HG02970 (cell line): ENCODE measurements at regions not wholly inside any gene's neighbourhood (a gene's known extent, or its start where the extent isn't known, plus 50 kb on each side); places are given as distances from the start of the nearest gene placed in this dataset.
A peak's percentile ranks its signal among the peaks of the same experiment; 100 is the strongest.

ENCODE experiments used
- ATAC-seq: cut with Tn5 transposase; IDR thresholded peaks from one replicate; pipeline ENCODE4 v1.9.1; 2021; ENCODE audit warnings: mild to moderate bottlenecking, moderate library complexity, moderate number of reproducible peaks; ENCODE audit not compliant: unreplicated experiment, low FRiP score

GRCh38 chr15:38042707-38043445 is 108.4 kb downstream of the TMCO5A start:
- ATAC-seq: no peak

DNA sequence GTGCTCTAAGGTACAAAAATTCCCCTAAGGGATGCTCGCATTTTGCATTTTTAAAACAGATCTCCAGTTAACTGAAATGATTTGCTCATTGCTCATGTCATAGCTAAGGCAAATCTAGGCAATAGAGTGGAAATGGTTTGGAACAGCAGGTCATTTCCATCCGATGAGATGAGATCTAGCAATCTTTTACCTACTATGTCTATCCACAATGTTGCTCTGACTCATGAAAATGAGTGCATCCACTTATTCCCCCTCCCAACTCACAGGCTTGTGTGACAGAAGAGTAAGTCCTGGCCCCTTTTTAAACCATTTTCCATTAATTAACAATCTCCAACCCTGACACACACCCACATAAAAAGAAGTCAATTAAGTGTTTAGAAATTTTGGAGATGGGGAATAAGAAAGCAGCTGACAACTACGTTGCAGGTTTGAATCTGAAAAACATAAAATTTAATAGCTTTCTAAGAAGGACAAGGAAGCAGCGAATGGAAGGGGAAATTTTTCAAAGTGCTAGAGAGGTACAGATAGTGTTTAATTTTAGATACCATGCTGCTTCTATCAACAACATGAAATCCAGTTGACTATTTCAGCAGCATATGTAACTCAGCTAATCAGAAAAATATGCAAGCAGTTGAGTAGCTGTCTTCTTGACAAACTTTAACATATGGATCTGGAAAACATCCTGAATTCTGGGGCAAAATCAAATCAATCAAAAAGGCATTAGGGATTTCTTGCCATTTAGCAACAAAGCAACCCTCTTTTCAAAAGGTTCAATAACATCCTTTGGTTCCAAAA is 112.0 kb downstream of the TMCO5A start:
- no peak for ATAC-seq

- ATAC-seq: no peak
Measured at GRCh38 chr15:38048001-38048455, 113.6 kb downstream of the TMCO5A start.

DNA sequence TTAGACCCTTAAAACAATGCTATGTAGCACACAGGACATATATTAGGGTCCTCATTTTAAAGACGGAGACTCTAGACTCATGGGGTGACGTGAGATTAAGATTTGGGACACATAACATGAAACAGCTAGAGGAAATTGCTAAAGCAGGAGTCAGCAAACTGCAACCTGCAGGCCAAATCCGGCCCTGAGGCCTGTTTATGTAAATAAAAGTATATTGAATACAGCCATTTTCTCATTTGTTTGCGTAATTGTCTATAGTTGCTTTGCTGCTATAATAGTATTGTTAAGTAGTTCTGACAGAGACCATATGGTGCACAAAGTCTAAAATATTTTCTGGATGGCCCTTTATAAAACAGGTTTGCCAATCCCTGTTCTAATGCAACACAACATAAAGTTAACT is 115.5 kb downstream of the TMCO5A start:
- ATAC-seq: no peak

DNA sequence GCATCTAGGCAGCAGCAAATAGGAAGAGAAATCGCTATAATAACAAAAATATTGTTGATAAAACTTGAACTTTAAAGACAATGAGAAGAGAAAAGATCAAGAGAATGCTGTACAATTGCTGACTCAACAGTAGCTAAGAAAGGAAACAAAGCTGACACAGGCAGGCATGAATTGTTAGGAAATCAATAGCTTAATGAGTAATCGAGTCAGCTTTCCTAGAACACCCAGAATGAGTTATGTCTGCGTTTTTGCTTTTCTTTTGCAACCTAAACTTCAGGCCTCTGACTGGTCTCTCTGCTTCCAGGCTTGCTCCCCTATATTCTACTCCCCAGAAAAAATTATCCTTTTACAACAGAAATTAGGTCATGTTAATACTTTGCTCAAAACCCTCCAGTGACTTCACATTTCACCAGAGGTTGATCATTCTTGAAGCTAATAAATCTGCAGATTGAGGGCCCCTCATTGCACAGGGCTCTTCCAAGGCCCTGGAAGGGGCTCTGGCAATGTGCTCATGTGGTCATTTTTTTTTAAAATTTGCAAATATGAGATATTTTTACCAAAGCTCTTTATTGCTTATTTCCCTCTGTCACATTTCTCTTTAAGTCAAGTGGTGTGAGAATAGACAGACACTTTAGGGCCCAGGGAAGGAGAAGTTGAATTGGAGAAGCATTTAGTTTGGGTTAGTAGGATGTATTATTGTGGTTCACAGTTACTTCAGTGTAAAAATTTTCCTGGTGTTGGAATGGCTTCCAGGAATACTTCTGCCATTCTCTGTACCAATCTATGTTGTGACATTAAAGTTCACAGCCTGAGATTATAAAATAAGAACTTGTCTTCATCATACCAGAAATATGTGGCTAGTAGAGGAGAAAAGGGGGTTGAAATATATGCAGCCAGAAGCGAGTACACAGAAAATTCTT is 116.3 kb downstream of the TMCO5A start:
- ATAC-seq: no peak

DNA sequence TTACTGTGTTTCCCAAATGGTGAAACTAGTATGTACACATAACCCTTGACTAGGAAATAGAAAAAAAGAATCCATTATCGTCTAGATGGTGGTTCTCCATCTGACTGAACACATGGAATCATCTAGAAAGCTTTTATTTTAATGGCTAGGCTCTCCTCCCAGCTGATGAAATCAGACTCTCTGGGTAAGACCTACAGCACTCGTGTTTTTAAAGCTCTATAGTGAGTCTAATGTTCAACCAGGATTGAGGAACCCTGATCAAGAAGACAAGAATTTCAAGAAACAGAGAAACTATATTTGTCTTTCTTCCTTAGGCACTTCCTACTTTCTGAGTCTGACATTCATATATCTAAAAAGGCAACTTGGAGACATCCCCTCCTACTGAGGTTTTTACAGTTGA is 118.8 kb downstream of the TMCO5A start:
- no peak for ATAC-seq

GRCh38 chr15:38053776-38054175 is 119.3 kb downstream of the TMCO5A start:
- no peak for ATAC-seq

- ATAC-seq: no peak
Measured at GRCh38 chr15:38054488-38054887, 120.0 kb downstream of the TMCO5A start.

- no peak for ATAC-seq
Measured at GRCh38 chr15:38058596-38059075, 124.2 kb downstream of the TMCO5A start.

DNA sequence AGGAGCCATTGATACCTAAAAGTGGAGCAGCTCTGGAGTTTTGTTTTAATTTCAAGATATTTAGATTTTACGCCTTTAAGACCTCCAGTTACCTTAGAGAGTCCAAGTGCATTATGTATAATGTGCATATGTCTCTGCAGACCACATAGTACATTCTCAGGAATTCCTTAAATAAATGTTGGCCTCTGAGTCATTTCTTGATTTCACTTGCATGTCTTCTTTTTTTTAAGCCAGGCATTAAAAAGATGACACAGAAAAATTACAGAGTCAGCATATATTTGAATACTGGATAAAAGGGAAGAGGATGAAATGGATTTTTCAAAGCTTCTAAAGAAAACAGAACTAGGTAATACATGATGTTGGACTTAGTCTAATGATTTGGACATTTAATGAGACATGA is 125.2 kb downstream of the TMCO5A start:
- ATAC-seq: no peak

- ATAC-seq: no peak
Measured at GRCh38 chr15:38061856-38062649, 127.6 kb downstream of the TMCO5A start.

- ATAC-seq: no peak
Measured at GRCh38 chr15:38062696-38063095, 128.3 kb downstream of the TMCO5A start.

DNA sequence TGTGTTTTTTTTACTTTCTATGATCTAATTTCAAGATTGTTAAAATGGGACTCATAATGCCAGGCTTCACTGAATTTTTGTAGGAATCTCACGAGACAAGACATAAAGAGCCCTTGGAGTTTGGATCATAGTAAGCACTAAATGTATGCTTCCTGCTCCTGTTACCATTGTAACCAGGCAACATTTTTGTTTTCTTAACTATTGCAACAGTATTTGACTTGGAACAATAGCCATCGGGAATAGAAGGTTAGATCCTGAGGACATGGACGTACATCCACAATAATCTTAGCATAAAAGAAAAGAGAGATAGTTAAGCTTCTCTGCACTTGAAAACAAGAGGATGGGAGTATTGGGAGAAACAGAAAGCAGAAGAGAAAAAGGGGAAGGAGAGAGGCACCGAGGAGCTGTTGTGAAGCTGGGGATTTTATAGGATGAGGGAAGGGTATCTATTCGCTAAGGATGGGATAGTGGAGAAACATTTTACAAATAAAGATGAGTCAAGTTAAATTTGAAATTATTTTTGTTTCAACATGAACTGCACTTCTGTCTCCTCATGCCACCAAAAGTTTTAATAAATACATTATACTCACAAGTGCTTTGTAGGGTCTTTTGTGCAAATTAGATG is 131.4 kb downstream of the TMCO5A start:
- no peak for ATAC-seq

DNA sequence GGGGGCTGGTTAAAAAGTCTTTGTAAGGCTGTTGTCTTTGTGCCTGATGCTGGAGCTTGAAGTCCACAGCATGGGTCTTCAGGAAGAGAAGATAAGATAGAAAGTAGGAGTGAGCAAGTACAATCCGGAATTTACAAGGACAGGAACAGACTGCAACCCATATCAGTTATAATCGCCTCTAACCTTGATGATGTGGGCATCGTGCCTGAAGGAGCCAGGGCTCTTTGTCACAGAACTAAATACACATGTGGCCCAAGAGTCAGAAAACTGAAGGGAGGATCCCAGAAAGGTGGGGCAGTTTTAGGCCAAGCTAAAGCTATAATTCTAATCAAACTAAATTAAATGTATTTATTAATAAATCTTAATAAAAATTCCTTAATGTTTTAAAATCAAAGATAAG is 132.2 kb downstream of the TMCO5A start:
- no peak for ATAC-seq

GRCh38 chr15:38068626-38069391 is 134.4 kb downstream of the TMCO5A start:
- peak; percentile 74 for ATAC-seq

GRCh38 chr15:38069511-38070011 is 135.1 kb downstream of the TMCO5A start:
- ATAC-seq: no peak

- ATAC-seq: no peak
Measured at GRCh38 chr15:38070778-38071177, 136.3 kb downstream of the TMCO5A start.

GRCh38 chr15:38071211-38071972 is 137.0 kb downstream of the TMCO5A start:
- ATAC-seq: no peak
